SIG-M5 treated with dmso at 0.1 percent for 504 hours (cell line): ENCODE measurements at regions not wholly inside any gene's neighbourhood (a gene's known extent, or its start where the extent isn't known, plus 50 kb on each side); places are given as distances from the start of the nearest gene placed in this dataset.

ENCODE experiments used
- DNase-seq: peaks from one replicate; lab custom pipeline; 2025; ENCODE audit not compliant: unreplicated experiment; lab: John Stamatoyannopoulos, UW

DNA sequence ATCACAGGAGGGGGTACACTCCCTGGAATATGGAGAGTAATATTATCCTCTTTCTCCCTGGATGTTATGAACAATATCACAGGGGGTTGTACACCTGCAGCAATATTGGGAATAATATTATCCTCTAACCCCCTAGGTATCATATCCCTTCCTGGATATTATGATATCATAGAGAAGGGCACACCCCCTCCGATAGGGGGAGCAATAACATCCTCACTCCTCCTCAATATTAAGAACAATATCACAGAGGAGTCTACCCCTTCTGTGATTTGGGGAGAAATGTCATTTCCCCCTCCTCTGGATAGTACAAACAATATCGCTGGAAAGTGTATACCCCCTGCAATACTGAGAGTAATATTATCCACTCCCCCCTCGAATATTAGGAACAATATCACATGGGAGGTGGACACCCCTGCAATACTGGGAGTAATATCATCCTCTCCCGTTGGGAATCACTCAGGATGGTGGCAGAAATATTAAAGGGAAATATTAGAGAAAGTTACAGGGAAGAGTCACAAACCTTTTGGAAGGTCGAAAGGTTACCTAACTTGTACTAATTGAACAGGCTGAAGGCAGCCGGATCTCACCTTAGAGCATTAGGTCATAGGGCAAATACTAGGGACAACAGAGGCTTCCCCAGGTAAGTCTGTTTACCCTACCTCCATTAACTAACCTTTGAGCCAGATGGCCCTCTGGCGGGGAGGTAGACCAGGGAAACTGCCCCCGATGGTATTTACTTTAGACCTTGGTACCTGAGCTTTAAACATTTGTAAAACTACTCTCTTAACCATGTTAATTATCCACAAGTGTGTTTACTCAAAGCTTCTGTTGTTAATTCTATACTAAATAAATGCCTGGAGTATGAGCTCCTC is 57.5 kb upstream of the FREM1 start:
- no peak for DNase-seq

DNA sequence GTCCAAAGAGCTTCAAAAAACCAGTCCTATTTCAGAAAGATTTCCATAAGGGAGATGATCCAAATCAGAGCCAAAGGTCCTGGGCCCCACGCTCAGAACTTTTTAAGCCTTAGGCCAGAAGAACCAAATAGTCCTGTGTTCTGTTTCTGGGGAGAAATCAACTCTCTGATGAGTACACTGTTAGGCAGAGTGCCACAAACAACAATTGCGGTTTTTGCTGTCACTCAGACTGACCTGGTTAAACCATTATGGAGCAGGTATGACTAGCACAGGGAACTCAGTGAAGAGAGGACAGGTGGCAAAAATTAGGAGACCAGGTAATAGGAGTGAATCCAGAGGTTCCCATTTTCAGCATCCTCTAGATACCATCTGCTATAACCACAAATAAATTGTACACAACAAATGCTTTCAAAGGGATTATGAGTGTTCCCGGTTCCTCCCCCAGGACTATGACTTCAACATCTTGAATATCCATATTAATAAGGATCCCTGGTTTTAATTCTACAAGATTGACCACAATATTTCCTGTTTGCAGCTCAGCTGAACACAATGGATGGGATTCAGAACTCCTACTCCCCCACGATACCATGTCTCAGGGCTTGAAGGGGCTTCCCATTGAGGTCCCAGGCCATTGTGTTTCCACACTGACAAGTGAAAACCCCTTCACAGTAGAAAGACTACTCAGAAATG is 52.1 kb upstream of the FREM1 start:
- DNase-seq: no peak

DNA sequence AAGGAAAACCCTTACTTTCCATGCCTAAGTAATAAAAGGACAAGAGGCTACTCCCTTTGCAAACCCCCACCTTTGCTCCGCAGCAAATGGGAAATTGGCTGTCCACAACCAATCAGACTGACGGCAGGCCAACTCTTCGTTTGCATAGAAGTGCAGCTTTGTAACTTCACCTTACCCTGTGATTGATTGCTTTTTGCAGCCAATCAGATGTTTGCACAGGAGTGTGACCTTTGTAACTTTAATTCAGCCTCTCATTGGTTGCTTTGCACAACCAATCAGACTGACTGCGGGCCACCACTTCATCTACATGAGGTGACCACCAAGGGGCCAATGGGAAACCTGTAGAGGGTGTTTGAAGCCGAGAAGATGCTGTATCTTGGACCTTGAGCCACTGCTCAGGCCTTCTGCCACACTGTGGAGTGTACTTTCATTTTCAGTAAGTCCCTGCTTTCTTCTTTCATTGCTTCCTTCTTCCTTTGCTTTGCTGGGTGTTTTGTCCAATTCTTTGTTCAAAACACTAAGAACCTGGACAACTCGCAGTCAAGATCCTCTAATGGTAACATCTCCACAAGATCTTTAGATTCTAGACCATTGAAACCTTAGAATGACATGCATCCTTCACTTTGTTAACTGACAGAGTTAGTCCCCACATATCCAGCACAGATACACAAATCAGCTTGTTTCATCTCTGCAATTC is 51.3 kb upstream of the FREM1 start:
- no peak for DNase-seq

DNA sequence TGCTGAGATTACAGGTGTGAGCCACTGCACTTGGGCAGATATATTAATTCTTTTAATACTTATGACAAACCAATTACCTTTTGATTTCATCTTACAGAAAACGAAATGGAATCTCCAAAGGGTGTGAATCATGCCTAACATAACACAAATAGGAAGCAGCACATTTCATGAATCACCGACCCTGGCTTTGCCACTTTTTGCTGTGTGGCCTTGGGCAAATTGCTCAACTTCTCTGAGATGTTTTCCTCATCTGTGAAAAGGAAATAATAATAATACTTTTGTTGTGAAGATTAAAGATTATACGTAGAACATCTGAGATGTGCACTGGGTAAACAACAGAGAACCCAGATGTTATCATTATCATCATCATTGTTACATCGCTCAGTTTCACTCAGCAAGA is 50.7 kb upstream of the FREM1 start:
- DNase-seq: no peak
